Inferior parietal cortex (tissue), 1 donor: ENCODE measurements at regions not wholly inside any gene's neighbourhood (a gene's known extent, or its start where the extent isn't known, plus 50 kb on each side); places are given as distances from the start of the nearest gene placed in this dataset.

Experiments used
- DNase-seq: peaks from one replicate; pipeline ENCODE4 v3.0.0-alpha.2; 2016; ENCODE audit errors: extremely low spot score

DNA sequence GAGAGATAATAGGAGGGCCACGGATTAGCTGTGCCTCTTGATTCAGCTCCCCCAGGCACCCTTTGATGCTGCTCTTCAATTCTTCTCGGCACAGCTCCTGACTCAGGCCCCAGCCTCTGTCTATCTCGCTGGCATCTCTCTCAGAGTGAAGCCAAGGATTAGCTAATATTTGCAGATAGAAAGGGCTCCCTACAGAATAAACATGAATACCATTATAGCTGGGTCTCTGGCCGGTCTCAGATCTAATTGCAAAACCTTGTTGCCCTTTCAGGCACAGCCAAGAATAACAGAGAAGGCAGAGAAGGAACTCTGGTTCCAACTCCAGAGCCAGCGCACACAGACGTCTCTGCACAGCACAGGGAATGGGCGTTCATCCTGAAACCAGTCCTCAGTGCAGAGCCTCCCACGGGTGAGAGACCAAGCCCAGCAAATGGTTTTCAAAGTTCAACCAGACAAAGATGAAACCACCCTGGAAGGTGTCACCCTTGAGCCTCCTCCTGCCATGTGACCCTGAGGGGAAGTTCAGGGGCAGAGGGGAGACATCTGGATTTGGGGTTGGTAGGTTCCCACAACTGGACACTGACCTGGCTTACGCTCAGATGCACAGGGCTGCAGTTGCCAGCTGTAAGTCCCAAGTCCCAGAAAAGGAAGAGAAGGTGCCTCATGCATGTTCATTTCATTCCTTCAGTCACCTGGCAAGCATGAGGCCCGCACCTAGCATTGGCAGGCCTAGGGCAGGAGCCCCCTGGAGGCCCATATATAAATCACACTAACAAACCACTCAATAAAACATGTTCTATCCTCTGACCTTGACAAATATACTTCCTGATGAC lies 394.0 kb downstream of the NPHP4 start:
- DNase-seq, result no peak

- no peak for DNase-seq
Measured at GRCh38 chr1:5597171-5597850, 394.9 kb downstream of the NPHP4 start.

- DNase-seq, result no peak
Measured at GRCh38 chr1:5596651-5597050, 395.6 kb downstream of the NPHP4 start.

GRCh38 chr1:5595531-5596170 lies 396.6 kb downstream of the NPHP4 start:
- no peak for DNase-seq

GRCh38 chr1:5594056-5594956 lies 397.9 kb downstream of the NPHP4 start:
- no peak for DNase-seq

- DNase-seq, result no peak
Measured at GRCh38 chr1:5590717-5591116, 401.5 kb downstream of the NPHP4 start.

DNA sequence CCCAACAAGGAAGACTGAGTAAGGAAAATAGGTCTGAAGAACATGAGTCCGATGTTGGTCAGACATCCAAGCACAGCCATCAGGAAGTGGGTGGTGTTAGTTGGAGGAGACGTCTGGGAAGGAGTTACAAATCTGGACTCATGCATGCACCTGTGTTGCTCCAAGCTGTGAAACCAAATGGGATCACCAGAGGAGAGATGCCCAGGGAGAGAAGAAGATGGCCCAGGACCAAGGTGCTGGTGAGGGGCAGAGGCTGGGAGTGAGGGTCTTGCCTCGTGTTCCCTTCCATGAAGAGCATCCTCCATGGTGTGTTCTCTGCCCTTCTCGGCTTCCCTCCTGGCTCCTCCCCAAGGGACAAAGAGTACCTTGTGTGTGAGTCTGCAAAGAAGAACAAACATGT lies 405.6 kb downstream of the NPHP4 start:
- DNase-seq, result no peak

DNA sequence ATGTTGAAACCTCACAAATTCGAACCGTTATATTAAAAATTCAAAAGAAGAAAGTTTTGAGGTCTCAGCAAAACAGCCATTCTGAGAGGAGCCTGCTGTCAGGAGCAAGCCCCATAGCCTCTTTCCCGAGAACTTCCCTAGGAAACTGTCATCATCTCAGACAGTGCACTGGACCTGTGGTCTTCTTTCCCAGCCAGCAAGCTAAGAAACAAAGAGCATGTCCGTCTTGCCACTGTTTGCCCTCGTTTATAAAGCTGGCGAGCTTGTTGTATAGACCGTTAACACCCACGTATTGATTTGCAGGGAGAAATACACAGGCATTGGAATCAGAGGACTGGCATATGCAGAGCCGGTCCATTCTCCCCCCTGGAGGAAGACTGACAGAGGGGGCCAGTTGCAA lies 407.0 kb downstream of the NPHP4 start:
- no peak for DNase-seq

- DNase-seq, result no peak
Measured at GRCh38 chr1:5580926-5581325, 411.3 kb downstream of the NPHP4 start.

DNA sequence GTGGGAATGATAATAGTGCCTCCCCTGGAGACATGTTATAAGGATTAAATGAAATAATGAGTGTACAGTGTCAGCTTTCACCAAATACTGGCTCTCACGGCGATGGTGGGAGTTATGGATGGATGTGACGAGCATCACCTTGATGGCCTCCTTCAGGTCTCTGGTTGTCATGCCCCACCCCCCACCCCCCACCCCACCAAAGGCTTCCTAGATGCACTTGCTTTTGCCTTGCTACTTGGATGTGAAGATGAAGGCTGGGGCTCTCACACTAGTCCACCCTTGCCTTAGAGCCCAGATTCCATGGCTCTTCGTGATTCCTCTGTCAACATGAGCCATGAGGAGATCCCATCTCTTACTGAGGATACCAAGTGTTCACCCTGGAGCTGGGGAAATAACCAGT lies 412.3 kb downstream of the NPHP4 start:
- DNase-seq, result no peak

DNA sequence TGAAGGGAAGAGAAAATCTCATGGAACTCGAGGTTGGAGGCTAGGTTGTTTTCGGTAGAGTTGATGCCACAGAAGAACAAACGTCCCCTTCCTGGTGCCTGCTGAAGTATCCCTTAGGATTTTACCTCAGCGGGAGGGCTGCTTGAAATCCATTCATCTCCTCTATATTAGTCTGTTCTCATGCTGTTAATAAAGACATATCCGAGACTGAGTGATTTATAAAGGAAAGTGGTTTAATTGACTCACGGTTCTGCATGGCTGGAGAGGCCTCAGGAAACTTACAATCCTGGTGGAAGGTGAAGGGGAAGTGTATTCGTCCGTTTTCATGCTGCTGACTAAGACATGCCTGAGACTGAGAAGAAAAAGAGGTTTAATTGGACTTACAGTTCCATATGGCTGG lies 413.5 kb downstream of the NPHP4 start:
- DNase-seq, result no peak

- DNase-seq, result no peak
Measured at GRCh38 chr1:5577255-5578040, 414.8 kb downstream of the NPHP4 start.

- no peak for DNase-seq
Measured at GRCh38 chr1:5576673-5577065, 415.6 kb downstream of the NPHP4 start.

DNA sequence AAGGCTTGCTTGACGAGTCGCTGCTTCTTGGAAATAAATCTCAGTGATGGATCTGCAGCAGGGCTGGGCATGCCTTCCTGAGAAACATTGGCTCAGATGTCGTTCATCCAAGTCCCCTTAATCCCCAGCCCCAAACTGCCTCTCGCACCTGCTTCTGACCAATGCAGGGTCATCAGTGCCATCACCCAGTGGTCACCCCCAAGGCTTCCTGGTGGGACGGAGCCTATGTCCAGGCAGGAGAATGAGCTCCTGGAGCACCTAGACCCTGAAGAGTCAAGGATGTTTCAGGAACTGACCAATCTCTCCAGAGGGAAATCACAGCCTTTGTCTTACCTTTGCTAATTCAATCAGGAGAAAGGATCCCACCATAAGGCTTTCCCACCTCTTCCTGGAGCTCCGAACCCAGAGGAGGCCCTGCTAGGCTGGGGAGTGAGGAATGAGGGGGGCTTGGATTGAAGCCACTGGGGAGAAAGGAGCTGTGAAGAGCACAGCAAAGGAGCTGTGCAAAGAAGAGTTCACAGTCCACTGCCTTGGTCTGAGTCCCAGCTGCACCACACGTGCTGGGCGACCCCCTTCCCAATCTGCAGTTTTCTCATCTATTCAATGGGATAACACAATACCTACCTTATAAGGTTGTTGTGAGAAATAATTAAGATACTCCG lies 416.1 kb downstream of the NPHP4 start:
- no peak for DNase-seq

DNA sequence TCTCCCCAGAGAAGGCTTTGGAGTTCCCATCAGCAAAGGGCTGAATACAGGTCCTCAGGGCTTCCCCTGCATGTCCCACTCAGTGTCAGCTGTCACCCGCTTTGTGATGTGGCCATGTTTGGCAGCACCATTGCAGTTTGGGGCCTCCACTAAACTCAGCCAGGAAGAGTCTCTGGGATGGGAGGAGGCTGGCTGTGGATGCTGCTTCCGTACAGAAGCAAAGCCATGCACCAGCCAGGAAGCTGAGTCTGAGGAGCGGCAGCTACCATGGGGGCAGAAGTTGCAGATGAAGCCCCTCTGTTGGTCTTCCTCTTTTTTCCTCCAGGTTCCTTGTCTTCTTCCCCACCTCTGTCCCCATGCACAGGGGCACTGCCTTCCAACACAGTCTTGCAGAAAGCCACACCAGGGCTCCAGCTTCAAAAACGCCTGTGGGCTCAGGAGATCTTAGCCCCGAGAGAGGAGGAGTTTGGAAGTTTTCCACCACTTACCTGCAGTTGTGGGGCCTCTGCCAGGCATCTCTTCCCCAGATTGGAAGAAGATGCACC lies 416.8 kb downstream of the NPHP4 start:
- DNase-seq, result no peak

DNA sequence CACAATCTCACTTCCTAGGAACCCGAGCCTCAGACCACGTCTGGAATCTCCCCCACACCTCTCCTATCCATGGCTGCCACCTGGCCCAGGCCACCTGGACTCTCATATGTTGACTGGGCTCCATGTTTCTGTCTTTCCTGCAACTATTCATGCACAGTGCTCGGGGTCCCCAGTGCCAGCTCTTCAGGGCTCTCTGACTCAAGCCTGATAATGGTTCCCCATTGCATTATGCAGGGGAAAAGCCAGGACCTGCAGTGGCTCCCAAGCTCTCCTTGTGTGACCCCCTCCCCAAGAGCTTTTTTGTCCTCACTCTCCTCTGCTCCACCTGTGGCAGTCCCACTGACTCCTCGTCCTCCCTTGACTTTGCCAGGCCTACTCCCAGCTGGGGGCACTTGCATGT lies 417.6 kb downstream of the NPHP4 start:
- no peak for DNase-seq

DNA sequence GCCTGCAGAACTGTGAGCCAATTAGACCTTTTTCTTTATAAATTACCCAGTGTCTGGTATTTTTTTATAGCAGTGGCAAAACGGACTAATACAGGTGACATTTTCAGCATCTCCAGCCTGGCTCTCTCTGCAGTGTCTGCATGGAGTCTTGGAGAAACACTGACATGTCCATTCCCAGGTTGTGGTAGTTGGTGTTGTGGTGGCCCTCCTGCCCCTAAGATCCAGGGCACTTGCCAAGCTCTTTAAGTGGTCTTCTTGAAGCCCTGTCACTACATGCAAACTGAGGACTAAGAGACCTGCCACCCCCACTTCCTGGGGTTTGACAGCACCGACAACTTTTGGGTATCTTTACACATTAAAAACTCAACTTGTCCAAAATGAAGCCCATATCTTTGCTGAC lies 419.4 kb downstream of the NPHP4 start:
- DNase-seq, result no peak

GRCh38 chr1:5571861-5572401 lies 420.3 kb downstream of the NPHP4 start:
- no peak for DNase-seq

- no peak for DNase-seq
Measured at GRCh38 chr1:5571438-5571837, 420.8 kb downstream of the NPHP4 start.

DNA sequence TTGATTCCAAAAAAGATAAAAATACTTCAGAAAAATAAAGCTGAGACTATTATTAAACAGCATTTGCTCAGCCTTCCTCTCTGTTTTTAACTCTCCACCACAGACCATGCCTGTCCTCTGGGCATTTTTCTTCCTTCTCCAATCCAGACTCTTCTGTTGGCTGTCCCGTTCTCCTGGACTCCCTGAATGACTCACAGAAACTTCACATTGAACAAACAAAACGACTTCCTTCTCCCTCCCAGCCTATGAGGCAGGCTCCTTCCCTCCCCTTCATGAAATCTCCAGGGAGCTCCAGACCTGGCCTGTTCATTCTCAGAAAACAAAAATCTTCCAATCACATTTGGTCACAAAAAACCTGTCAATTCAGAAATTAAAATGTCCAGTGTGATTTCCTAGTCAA lies 421.3 kb downstream of the NPHP4 start:
- no peak for DNase-seq
